ENCODE measurements at regions not wholly inside any gene's neighbourhood (a gene's known extent, or its start where the extent isn't known, plus 50 kb on each side); places are given as distances from the start of the nearest gene placed in this dataset.

GRCh38 chr11:37621662-37622061 is 1023.6 kb upstream of the RAG2 start:
- Histone ChIP-seq H3K4me3 (ENCODE audit: low read depth, low read length) (no peak overlapping the region), H3K27me3 (ENCODE audit: insufficient read depth, low read depth, severe bottlenecking) (no peaks in the 10 kb centered on the region), H3K27ac (no peak overlapping the region), H3K36me3 (no peaks in the 10 kb centered on the region), H3K9me3 (ENCODE audit: severe bottlenecking) (no peaks in the 10 kb centered on the region)
- DNase-seq, result no peak
- no peak for TF ChIP-seq CTCF (IDR thresholded peaks at IDR 0.05; ENCODE audit: low read depth, low read length)

- Histone ChIP-seq H3K27me3 (ENCODE audit: insufficient read depth, low read depth, severe bottlenecking) (no peaks in the 10 kb centered on the region), H3K27ac (no peak overlapping the region), H3K36me3 (no peaks in the 10 kb centered on the region), H3K9me3 (ENCODE audit: severe bottlenecking) (no peaks in the 10 kb centered on the region), H3K4me3 (ENCODE audit: low read depth, low read length) (no peak overlapping the region)
- no peak for TF ChIP-seq CTCF (IDR thresholded peaks at IDR 0.05; ENCODE audit: low read depth, low read length)
- DNase-seq, result no peak
These were observed 1018.3 kb upstream of the RAG2 start for GRCh38 chr11:37616291-37616690.

GRCh38 chr11:37613031-37613430 is 1015.0 kb upstream of the RAG2 start:
- Histone ChIP-seq H3K27ac (no peak overlapping the region), H3K4me3 (ENCODE audit: low read depth, low read length) (no peak overlapping the region), H3K9me3 (ENCODE audit: severe bottlenecking) (no peaks in the 10 kb centered on the region), H3K36me3 (no peaks in the 10 kb centered on the region), H3K27me3 (ENCODE audit: insufficient read depth, low read depth, severe bottlenecking) (no peaks in the 10 kb centered on the region)
- no peak for TF ChIP-seq CTCF (IDR thresholded peaks at IDR 0.05; ENCODE audit: low read depth, low read length)
- DNase-seq, result no peak

GRCh38 chr11:37612146-37612545 is 1014.1 kb upstream of the RAG2 start:
- H3K9me3 ChIP-seq (ENCODE audit: severe bottlenecking), result no peaks in the 10 kb centered on the region
- no peak overlapping the region for H3K27ac ChIP-seq
- H3K27me3 ChIP-seq (ENCODE audit: insufficient read depth, low read depth, severe bottlenecking), result no peaks in the 10 kb centered on the region
- H3K36me3 ChIP-seq, result no peaks in the 10 kb centered on the region
- no peak for DNase-seq
- TF ChIP-seq CTCF (IDR thresholded peaks at IDR 0.05; ENCODE audit: low read depth, low read length), result no peak
- no peak overlapping the region for H3K4me3 ChIP-seq (ENCODE audit: low read depth, low read length)

GRCh38 chr11:37605229-37605628 is 1007.2 kb upstream of the RAG2 start:
- Histone ChIP-seq H3K27ac (no peak overlapping the region), H3K9me3 (ENCODE audit: severe bottlenecking) (no peaks in the 10 kb centered on the region), H3K36me3 (no peaks in the 10 kb centered on the region), H3K4me3 (ENCODE audit: low read depth, low read length) (no peak overlapping the region), H3K27me3 (ENCODE audit: insufficient read depth, low read depth, severe bottlenecking) (no peaks in the 10 kb centered on the region)
- no peak for DNase-seq
- TF ChIP-seq CTCF (IDR thresholded peaks at IDR 0.05; ENCODE audit: low read depth, low read length), result no peak

- no peak for TF ChIP-seq CTCF (IDR thresholded peaks at IDR 0.05; ENCODE audit: low read depth, low read length)
- Histone ChIP-seq H3K27me3 (ENCODE audit: insufficient read depth, low read depth, severe bottlenecking) (no peaks in the 10 kb centered on the region), H3K4me3 (ENCODE audit: low read depth, low read length) (no peak overlapping the region), H3K27ac (no peak overlapping the region), H3K9me3 (ENCODE audit: severe bottlenecking) (no peaks in the 10 kb centered on the region), H3K36me3 (no peaks in the 10 kb centered on the region)
- DNase-seq, result no peak
These were observed 1000.3 kb upstream of the RAG2 start for GRCh38 chr11:37598381-37598780.
